ENCODE measurements at regions not wholly inside any gene's neighbourhood (a gene's known extent, or its start where the extent isn't known, plus 50 kb on each side); places are given as distances from the start of the nearest gene placed in this dataset.

DNA sequence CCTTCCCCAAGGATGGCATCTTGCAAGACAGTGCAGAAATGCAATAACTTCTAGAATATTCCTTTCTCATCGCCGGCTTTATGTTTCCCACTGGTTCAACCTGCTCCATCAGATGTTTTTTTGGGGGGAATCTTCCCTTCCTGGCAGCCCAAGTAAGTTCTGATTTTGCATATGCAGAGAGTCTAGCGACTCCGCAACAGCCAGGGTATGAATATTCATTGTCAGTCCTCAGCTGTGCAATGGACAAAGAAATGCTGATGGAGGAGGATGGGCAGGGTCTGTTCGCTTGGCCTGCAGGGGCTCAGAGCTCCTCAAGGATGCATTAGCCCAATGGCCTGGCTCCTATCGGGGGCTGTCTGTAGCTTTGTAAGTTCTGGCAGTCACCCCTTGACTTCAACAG lies 358.8 kb upstream of the CCL2 start:
- no peak overlapping the region for H3K4me3 ChIP-seq (ENCODE audit: low read length)
- H3K27me3 ChIP-seq (ENCODE audit: low read depth, low read length), result peaks cover 11% of the 10 kb centered on the region
- peaks cover 27% of the 10 kb centered on the region for H3K4me1 ChIP-seq (ENCODE audit: low read length)
- no peaks in the 10 kb centered on the region for H3K79me2 ChIP-seq (ENCODE audit: low read length)
- H2AFZ ChIP-seq (ENCODE audit: low read depth, low read length), result no peak overlapping the region
- no peak overlapping the region for H3K27ac ChIP-seq (ENCODE audit: low read length)
- H3K36me3 ChIP-seq (replicated peaks; ENCODE audit: low read depth, low read length), result no peaks in the 10 kb centered on the region
- no peak overlapping the region for H3K9ac ChIP-seq (ENCODE audit: low read length)
- H4K20me1 ChIP-seq (ENCODE audit: insufficient read depth, low read length), result no peaks in the 10 kb centered on the region
- TF ChIP-seq EZH2phosphoT487 (IDR thresholded peaks at IDR 0.05; ENCODE audit: low read depth), result no peak
- no peak for TF ChIP-seq CTCF (IDR thresholded peaks at IDR 0.05; ENCODE audit: low read depth, low read length)
- no peaks in the 10 kb centered on the region for H3K9me3 ChIP-seq (ENCODE audit: insufficient read depth, low read length)
- no peak overlapping the region for H3K4me2 ChIP-seq (ENCODE audit: low read length)

DNA sequence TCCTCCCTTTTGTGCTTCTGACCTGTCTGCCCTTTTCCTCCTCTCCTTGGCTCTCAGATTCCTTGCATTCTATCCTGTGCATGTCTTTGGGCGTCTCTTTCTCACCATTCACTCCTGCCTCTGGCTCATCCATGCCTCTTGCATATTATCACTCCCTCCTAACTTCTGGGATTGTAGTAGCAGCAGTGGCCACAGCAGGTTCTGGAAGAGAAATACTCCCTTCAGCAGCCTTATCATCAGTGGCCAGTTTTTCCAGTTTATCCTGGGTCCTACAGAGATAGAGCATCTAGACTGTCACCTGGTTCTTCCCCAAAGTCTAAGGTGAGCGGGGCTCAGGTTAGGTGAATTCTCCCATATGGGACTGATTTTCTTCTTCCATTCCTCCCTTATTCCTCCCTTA lies 354.0 kb upstream of the CCL2 start:
- no peak overlapping the region for H3K4me2 ChIP-seq (ENCODE audit: low read length)
- no peak overlapping the region for H2AFZ ChIP-seq (ENCODE audit: low read depth, low read length)
- no peaks in the 10 kb centered on the region for H3K79me2 ChIP-seq (ENCODE audit: low read length)
- no peaks in the 10 kb centered on the region for H4K20me1 ChIP-seq (ENCODE audit: insufficient read depth, low read length)
- H3K4me3 ChIP-seq (ENCODE audit: low read length), result no peak overlapping the region
- H3K36me3 ChIP-seq (replicated peaks; ENCODE audit: low read depth, low read length), result no peaks in the 10 kb centered on the region
- H3K27me3 ChIP-seq (ENCODE audit: low read depth, low read length), result peaks cover 15% of the 10 kb centered on the region
- TF ChIP-seq EZH2phosphoT487 (IDR thresholded peaks at IDR 0.05; ENCODE audit: low read depth), result no peak
- no peak for TF ChIP-seq CTCF (IDR thresholded peaks at IDR 0.05; ENCODE audit: low read depth, low read length)
- no peak overlapping the region for H3K27ac ChIP-seq (ENCODE audit: low read length)
- no peak overlapping the region for H3K9ac ChIP-seq (ENCODE audit: low read length)
- peaks cover 23% of the 10 kb centered on the region for H3K4me1 ChIP-seq (ENCODE audit: low read length)
- H3K9me3 ChIP-seq (ENCODE audit: insufficient read depth, low read length), result no peaks in the 10 kb centered on the region

DNA sequence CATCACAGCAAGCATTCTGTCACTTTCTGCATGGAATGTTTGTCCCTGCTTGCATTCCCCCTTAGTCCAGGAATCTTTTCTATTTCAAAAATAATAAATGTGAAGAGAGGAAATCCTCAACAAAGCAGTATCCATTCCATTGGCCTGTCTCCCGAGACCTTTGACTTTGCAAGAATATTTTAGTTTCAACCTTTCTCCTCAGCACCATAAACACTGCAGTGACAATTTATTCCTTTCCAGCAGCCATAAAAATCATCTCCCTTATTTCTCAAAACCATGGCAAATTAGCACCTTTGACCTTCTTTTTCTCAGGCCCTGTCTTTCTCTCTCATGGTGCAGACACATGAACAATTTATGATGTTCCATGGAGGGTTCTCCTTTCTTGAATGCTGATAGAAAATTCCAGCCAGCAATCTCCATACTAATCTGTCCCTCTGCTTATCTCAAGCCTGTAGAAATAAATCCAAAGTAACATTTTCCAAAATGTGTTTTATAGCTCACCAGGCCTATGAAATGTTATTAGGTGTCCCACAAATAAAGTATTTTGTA lies 352.1 kb upstream of the CCL2 start:
- H4K20me1 ChIP-seq (ENCODE audit: insufficient read depth, low read length), result no peaks in the 10 kb centered on the region
- H2AFZ ChIP-seq (ENCODE audit: low read depth, low read length), result no peak overlapping the region
- H3K36me3 ChIP-seq (replicated peaks; ENCODE audit: low read depth, low read length), result no peaks in the 10 kb centered on the region
- H3K4me3 ChIP-seq (ENCODE audit: low read length), result no peak overlapping the region
- peaks cover 22% of the 10 kb centered on the region for H3K27me3 ChIP-seq (ENCODE audit: low read depth, low read length)
- H3K27ac ChIP-seq (ENCODE audit: low read length), result no peak overlapping the region
- peaks cover 15% of the 10 kb centered on the region for H3K4me1 ChIP-seq (ENCODE audit: low read length)
- H3K9me3 ChIP-seq (ENCODE audit: insufficient read depth, low read length), result no peaks in the 10 kb centered on the region
- no peaks in the 10 kb centered on the region for H3K79me2 ChIP-seq (ENCODE audit: low read length)
- no peak overlapping the region for H3K4me2 ChIP-seq (ENCODE audit: low read length)
- TF ChIP-seq CTCF (IDR thresholded peaks at IDR 0.05; ENCODE audit: low read depth, low read length) (no peak), EZH2phosphoT487 (IDR thresholded peaks at IDR 0.05; ENCODE audit: low read depth) (no peak)
- H3K9ac ChIP-seq (ENCODE audit: low read length), result no peak overlapping the region

DNA sequence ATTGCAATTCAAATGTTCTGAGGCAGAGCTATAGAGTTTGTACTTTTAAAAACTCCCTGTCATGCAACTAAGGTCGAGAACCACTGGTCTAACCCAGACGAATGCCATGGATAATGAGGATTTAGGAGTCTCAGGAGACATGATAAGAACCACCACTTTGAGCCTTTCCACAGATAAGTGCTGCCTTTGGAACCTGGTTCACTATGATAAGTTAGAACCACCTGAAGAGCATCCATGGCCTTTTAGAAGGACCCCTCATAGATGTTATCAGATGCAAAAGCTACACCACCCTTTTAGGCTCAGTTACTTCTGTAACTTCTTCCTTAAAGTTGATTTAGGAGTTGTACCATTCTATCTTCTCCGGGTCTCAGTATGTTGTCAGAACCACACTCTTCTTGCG lies 350.6 kb upstream of the CCL2 start:
- peaks cover 3% of the 10 kb centered on the region; the same call in 1 of the 2 replicates for H3K4me1 ChIP-seq (ENCODE audit: low read length)
- H3K4me2 ChIP-seq (ENCODE audit: low read length), result no peak overlapping the region
- H3K79me2 ChIP-seq (ENCODE audit: low read length), result no peaks in the 10 kb centered on the region
- no peaks in the 10 kb centered on the region for H3K36me3 ChIP-seq (replicated peaks; ENCODE audit: low read depth, low read length)
- H3K9ac ChIP-seq (ENCODE audit: low read length), result no peak overlapping the region
- no peak overlapping the region for H3K27ac ChIP-seq (ENCODE audit: low read length)
- no peaks in the 10 kb centered on the region for H3K9me3 ChIP-seq (ENCODE audit: insufficient read depth, low read length)
- peaks cover 22% of the 10 kb centered on the region for H3K27me3 ChIP-seq (ENCODE audit: low read depth, low read length)
- no peak overlapping the region for H2AFZ ChIP-seq (ENCODE audit: low read depth, low read length)
- no peaks in the 10 kb centered on the region for H4K20me1 ChIP-seq (ENCODE audit: insufficient read depth, low read length)
- TF ChIP-seq EZH2phosphoT487 (IDR thresholded peaks at IDR 0.05; ENCODE audit: low read depth), result no peak
- no peak for TF ChIP-seq CTCF (IDR thresholded peaks at IDR 0.05; ENCODE audit: low read depth, low read length)
- H3K4me3 ChIP-seq (ENCODE audit: low read length), result no peak overlapping the region

Measured in OCI-LY3 (cell line).